Esophagus muscularis mucosa (tissue), 3 donors: ENCODE measurements at regions not wholly inside any gene's neighbourhood (a gene's known extent, or its start where the extent isn't known, plus 50 kb on each side); places are given as distances from the start of the nearest gene placed in this dataset.

Experiments used
- POLR2AphosphoS5 ChIP-seq, 2 donors: sonication (generic); formaldehyde crosslinking; IDR thresholded peaks; one replicate each; pipeline ENCODE4 v1.6.1; 2017; ENCODE audit warnings: antibody characterized with exemption in 2 of 2
- TF ChIP-seq, protein P1 (sequence below), 3 experiments: fragments of 200-600 bp in 2 of 3; fragments of 450-650 bp in 1 of 3; sonication (generic) in 2 of 3; IDR thresholded peaks; one replicate each; pipeline ENCODE4 v1.5.1; 2017 to 2019; ENCODE audit warnings: antibody characterized with exemption in 3 of 3, mild to moderate bottlenecking in 2 of 3, moderate library complexity in 1 of 3

GRCh38 chr10:10055656-10056442, 961.8 kb upstream of the CELF2 start:
- TF ChIP-seq, protein P1, sequence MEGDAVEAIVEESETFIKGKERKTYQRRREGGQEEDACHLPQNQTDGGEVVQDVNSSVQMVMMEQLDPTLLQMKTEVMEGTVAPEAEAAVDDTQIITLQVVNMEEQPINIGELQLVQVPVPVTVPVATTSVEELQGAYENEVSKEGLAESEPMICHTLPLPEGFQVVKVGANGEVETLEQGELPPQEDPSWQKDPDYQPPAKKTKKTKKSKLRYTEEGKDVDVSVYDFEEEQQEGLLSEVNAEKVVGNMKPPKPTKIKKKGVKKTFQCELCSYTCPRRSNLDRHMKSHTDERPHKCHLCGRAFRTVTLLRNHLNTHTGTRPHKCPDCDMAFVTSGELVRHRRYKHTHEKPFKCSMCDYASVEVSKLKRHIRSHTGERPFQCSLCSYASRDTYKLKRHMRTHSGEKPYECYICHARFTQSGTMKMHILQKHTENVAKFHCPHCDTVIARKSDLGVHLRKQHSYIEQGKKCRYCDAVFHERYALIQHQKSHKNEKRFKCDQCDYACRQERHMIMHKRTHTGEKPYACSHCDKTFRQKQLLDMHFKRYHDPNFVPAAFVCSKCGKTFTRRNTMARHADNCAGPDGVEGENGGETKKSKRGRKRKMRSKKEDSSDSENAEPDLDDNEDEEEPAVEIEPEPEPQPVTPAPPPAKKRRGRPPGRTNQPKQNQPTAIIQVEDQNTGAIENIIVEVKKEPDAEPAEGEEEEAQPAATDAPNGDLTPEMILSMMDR (IDR thresholded peaks at IDR 0.05): no peak
- no peak for TF ChIP-seq POLR2AphosphoS5 (IDR thresholded peaks at IDR 0.05)
